ENCODE measurements at regions not wholly inside any gene's neighbourhood (a gene's known extent, or its start where the extent isn't known, plus 50 kb on each side); places are given as distances from the start of the nearest gene placed in this dataset.

GRCh38 chr9:135348076-135348787, 131.3 kb upstream of the PPP1R26 start:
- TF ChIP-seq CTCF (IDR thresholded peaks at IDR 0.05) = no peak
- no peak for TF ChIP-seq EZH2 (IDR thresholded peaks at IDR 0.05; ENCODE audit: borderline replicate concordance, insufficient read depth, low read depth, low read length, poor library complexity, severe bottlenecking)
